Subcutaneous abdominal adipose tissue (tissue), 5 donors: ENCODE measurements at regions not wholly inside any gene's neighbourhood (a gene's known extent, or its start where the extent isn't known, plus 50 kb on each side); places are given as distances from the start of the nearest gene placed in this dataset.

Experiments used
- H3K27ac ChIP-seq: one replicate; pipeline ENCODE4 v1.7.0; 2013; ENCODE audit warnings: low read depth, mild to moderate bottlenecking, inconsistent platforms, low read length, moderate library complexity
- H3K27me3 ChIP-seq, 5 donors: one replicate each; pipeline ENCODE4 v1.7.0; 2013; ENCODE audit warnings: low read length in 5 of 5, inconsistent platforms in 1 of 5; ENCODE audit not compliant: control insufficient read depth in 5 of 5, insufficient read depth in 4 of 5
- H3K36me3 ChIP-seq, 5 donors: one replicate each; pipeline ENCODE4 v1.7.0; 2013; ENCODE audit warnings: low read length in 5 of 5; ENCODE audit not compliant: control insufficient read depth in 5 of 5, insufficient read depth in 5 of 5
- H3K4me1 ChIP-seq, 5 donors: one replicate each; pipeline ENCODE4 v1.7.0; 2013; ENCODE audit warnings: low read length in 5 of 5, mild to moderate bottlenecking in 3 of 5, moderate library complexity in 1 of 5; ENCODE audit not compliant: control insufficient read depth in 5 of 5, insufficient read depth in 5 of 5
- H3K4me3 ChIP-seq, 5 donors: one replicate each; pipeline ENCODE4 v1.7.0; 2013; ENCODE audit warnings: low read length in 5 of 5, low read depth in 1 of 5
- H3K9ac ChIP-seq, 5 donors: one replicate each; pipeline ENCODE4 v1.7.0; 2013; ENCODE audit warnings: low read length in 5 of 5, mild to moderate bottlenecking in 4 of 5, moderate library complexity in 3 of 5
- H3K9me3 ChIP-seq, 5 donors: one replicate each; pipeline ENCODE4 v1.7.0; 2013; ENCODE audit warnings: low read length in 5 of 5; ENCODE audit not compliant: control insufficient read depth in 5 of 5
- donor health status: healthy.
- donor health status: healthy.
- donor health status: healthy.
- donor health status: healthy.
- donor health status: healthy.

DNA sequence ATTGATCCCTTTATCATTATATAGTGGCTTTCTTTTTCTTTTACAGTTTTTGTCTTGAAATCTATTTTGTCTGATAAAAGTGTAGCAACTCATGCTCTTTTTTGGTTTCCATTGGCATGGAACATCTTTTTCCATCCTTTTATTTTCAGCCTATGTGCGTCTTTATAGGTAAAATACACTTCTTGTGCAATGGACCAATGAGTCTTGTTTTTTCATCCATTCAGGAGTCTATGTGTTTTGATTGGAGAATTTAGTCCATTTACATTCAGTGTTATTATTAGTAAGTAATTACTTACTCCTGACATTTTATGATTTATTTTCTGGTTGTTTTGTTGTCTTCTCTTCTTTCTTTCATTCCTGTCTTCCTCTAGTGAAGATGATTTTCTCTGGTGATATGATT is 66.4 kb upstream of the IL2 start:
- H3K9me3 ChIP-seq = peaks cover 0 to 16% (median 6%) of the 10 kb centered on the region in 5 donors
- H3K4me1 ChIP-seq = peaks cover 0 to 12% (median 3%) of the 10 kb centered on the region in 5 donors
- no peak overlapping the region for H3K27ac ChIP-seq
- no peaks in the 10 kb centered on the region for H3K27me3 ChIP-seq
- no peaks in the 10 kb centered on the region for H3K36me3 ChIP-seq
- no peak overlapping the region for H3K9ac ChIP-seq
- H3K4me3 ChIP-seq = no peak overlapping the region

GRCh38 chr4:122517345-122517744 is 60.8 kb upstream of the IL2 start:
- Histone ChIP-seq H3K4me1 (no peaks in the 10 kb centered on the region), H3K27ac (no peak overlapping the region), H3K9me3 (no peaks in the 10 kb centered on the region), H3K9ac (no peak overlapping the region), H3K4me3 (no peak overlapping the region), H3K36me3 (no peaks in the 10 kb centered on the region), H3K27me3 (no peaks in the 10 kb centered on the region)

- H3K36me3 ChIP-seq = no peaks in the 10 kb centered on the region
- no peak overlapping the region for H3K9ac ChIP-seq
- H3K27me3 ChIP-seq = no peaks in the 10 kb centered on the region
- H3K27ac ChIP-seq = no peak overlapping the region
- no peak overlapping the region for H3K4me3 ChIP-seq
- H3K9me3 ChIP-seq = no peaks in the 10 kb centered on the region
- no peaks in the 10 kb centered on the region for H3K4me1 ChIP-seq
Observed at GRCh38 chr4:122516376-122516775, 59.9 kb upstream of the IL2 start.

GRCh38 chr4:122514671-122515070 is 58.1 kb upstream of the IL2 start:
- Histone ChIP-seq H3K4me1 (no peaks in the 10 kb centered on the region), H3K27me3 (no peaks in the 10 kb centered on the region), H3K36me3 (no peaks in the 10 kb centered on the region), H3K4me3 (no peak overlapping the region), H3K9ac (no peak overlapping the region), H3K9me3 (no peaks in the 10 kb centered on the region), H3K27ac (no peak overlapping the region)

GRCh38 chr4:122512430-122512829 is 55.9 kb upstream of the IL2 start:
- Histone ChIP-seq H3K27ac (no peak overlapping the region), H3K9ac (no peak overlapping the region)

DNA sequence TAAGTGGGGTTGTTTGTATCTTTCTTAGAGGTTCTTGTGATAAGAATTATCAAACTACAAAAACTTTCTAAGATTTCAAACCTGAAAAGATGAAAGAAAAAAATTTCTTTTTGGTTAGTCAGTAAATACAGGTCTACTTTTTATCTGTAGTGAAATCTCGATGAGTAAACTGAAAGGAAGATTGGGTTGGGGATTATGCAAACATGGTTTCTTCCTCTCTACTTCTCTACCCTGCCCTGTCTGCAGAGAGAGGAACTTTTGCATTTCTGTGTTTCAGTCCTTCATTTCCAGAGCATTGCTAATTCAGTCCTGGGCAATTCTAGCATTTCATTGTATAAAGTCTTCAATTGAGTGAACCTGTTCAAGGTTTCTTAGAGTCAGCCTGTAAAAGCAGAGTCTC is 51.6 kb upstream of the IL2 start:
- H3K27ac ChIP-seq = no peak overlapping the region
- H3K4me1 ChIP-seq = no peaks in the 10 kb centered on the region
- no peaks in the 10 kb centered on the region for H3K27me3 ChIP-seq

More at GRCh38 chr4:122512430-122512829, 55.9 kb upstream of the IL2 start:
- Histone ChIP-seq H3K9me3 (no peaks in the 10 kb centered on the region), H3K4me3 (no peak overlapping the region), H3K36me3 (no peaks in the 10 kb centered on the region), H3K27me3 (no peaks in the 10 kb centered on the region), H3K4me1 (no peaks in the 10 kb centered on the region)

More for the DNA sequence above, 51.6 kb upstream of the IL2 start:
- Histone ChIP-seq H3K9me3 (no peaks in the 10 kb centered on the region), H3K9ac (no peak overlapping the region), H3K36me3 (no peaks in the 10 kb centered on the region), H3K4me3 (no peak overlapping the region)
